Activated CD4-positive, alpha-beta T cell treated with anti-CD3 and anti-CD28 coated beads, Interleukin-2, amount 10 ng/mL, durations not matched to agents 24 days and 14 days (primary cell): ENCODE measurements at regions not wholly inside any gene's neighbourhood (a gene's known extent, or its start where the extent isn't known, plus 50 kb on each side); places are given as distances from the start of the nearest gene placed in this dataset.
"Not testable (repeated sequence)": the region's sequence is repeated elsewhere in the genome, so short reads cannot be mapped to it uniquely, and the experiment has no call there.

Experiments
- DNase-seq: peaks from one replicate; pipeline ENCODE4 v3.0.0; 2022
- H3K27ac Mint-ChIP-seq: one replicate; pipeline ENCODE4 v1.8.0; 2022; ENCODE audit warnings: mild to moderate bottlenecking, mixed read lengths
- H3K27me3 Mint-ChIP-seq: one replicate; pipeline ENCODE4 v1.8.0; 2022; ENCODE audit warnings: mixed read lengths
- H3K36me3 Mint-ChIP-seq: one replicate; pipeline ENCODE4 v1.8.0; 2022; ENCODE audit warnings: low read depth, mild to moderate bottlenecking, mixed read lengths
- H3K4me1 Mint-ChIP-seq: one replicate; pipeline ENCODE4 v1.8.0; 2021; ENCODE audit warnings: mixed read lengths
- H3K4me3 Mint-ChIP-seq: one replicate; pipeline ENCODE4 v1.8.0; 2022; ENCODE audit warnings: mild to moderate bottlenecking, moderate library complexity, mixed read lengths
- H3K9me3 Mint-ChIP-seq: one replicate; pipeline ENCODE4 v1.8.0; 2021; ENCODE audit warnings: mixed read lengths
- intact Hi-C: fragments of 100-400 bp; cut with micrococcal nuclease; formaldehyde crosslinking; loops from one replicate; pipeline ENCODE4 v1.15.1; 2023

- Mint-ChIP-seq H3K27me3 (no peaks in the 10 kb centered on the region), H3K9me3 (no peaks in the 10 kb centered on the region), H3K36me3 (no peaks in the 10 kb centered on the region), H3K27ac (no peak overlapping the region), H3K4me1 (no peaks in the 10 kb centered on the region), H3K4me3 (no peak overlapping the region)
- DNase-seq = no peak
- intact Hi-C loops = no loop called here
These were observed 361.6 kb upstream of the SULF2 start for GRCh38 chr20:48146877-48147276.

DNA sequence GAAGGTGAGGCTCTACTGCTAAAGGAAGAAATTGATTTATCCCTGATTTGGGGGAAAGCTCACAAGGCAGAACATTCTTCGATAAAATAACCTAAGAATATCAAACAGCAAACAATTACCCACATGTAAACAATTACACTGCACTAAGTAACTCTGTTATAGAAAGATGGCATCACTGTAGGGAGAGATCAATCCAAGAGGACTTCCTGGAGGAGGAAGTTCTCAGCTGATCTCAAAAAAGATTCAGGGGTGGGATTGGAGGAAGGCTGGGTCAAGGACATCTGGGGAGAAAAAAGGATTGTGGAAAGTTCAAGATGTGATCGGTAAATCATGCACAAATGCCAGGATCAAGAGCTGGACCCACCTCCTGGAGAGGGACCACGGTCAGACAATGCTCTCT, 361.0 kb upstream of the SULF2 start:
- H3K4me3 Mint-ChIP-seq = no peak overlapping the region
- H3K4me1 Mint-ChIP-seq = no peaks in the 10 kb centered on the region
- H3K36me3 Mint-ChIP-seq = no peaks in the 10 kb centered on the region
- no peaks in the 10 kb centered on the region for H3K27me3 Mint-ChIP-seq
- no peaks in the 10 kb centered on the region for H3K9me3 Mint-ChIP-seq
- intact Hi-C loops = no loop called here
- H3K27ac Mint-ChIP-seq = no peak overlapping the region
- DNase-seq = no peak

GRCh38 chr20:48143435-48144081, 358.3 kb upstream of the SULF2 start:
- H3K4me3 Mint-ChIP-seq = no peak overlapping the region
- H3K4me1 Mint-ChIP-seq = no peaks in the 10 kb centered on the region
- H3K27ac Mint-ChIP-seq = no peak overlapping the region
- intact Hi-C loops = no loop called here
- H3K27me3 Mint-ChIP-seq = no peaks in the 10 kb centered on the region
- no peaks in the 10 kb centered on the region for H3K9me3 Mint-ChIP-seq
- no peak for DNase-seq
- H3K36me3 Mint-ChIP-seq = no peaks in the 10 kb centered on the region

DNA sequence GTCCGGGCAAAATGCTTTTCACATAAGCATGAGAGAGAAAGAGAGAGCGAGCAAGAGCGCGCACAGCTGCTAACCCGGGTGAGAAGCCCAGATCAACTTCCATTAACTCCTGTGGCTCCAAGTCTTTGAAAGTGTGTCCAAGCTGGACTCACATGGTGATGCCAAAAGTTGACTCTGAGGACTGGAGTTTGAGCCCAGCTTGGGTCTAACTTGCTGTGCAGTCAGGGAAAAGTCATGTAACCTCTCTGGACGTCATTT, 357.2 kb upstream of the SULF2 start:
- H3K4me1 Mint-ChIP-seq = no peaks in the 10 kb centered on the region
- H3K27me3 Mint-ChIP-seq = no peaks in the 10 kb centered on the region
- no peaks in the 10 kb centered on the region for H3K9me3 Mint-ChIP-seq
- DNase-seq = no peak
- no peaks in the 10 kb centered on the region for H3K36me3 Mint-ChIP-seq
- no peak overlapping the region for H3K27ac Mint-ChIP-seq
- intact Hi-C loops = no loop called here
- no peak overlapping the region for H3K4me3 Mint-ChIP-seq

DNA sequence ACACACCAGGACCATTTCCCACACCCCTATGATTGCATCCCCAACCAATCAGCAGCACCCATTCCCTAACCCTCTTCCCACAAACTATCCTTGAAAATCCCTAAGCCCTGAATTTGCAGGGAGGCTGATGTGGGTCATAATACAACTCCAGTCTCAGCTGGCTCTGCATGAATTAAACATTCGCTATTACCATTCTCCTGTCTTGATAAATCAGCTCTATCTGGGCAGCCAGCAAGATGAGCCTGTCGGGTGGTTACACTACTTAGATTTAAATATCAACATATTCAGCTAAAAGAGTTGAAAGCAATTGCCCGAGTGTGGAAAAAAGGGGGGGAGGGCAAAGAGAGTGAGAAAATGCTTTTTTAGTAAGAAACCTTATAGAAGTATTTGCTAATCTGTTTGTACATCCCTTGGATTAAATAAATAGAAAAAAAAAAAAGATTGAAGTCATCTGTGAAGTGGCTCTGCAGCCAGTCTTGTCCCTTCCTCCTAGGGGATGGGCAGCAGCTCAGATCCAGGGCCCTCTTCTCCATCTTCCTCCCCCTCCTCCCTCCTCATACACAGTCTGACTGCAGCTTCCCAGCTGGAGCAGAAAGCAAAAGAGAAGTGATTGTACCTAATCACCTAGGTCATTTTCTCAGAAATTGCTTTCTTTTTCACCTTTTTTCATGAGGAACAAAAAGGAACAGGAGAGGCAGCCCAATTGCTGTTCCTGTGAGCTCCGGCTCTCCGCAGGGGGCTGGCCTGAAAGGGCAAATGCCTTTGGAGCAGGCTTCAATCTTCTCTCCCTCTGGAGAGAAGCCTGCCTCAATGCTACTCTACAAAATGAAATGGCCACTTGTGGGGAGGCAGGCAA, 356.6 kb upstream of the SULF2 start:
- no peak overlapping the region for H3K27ac Mint-ChIP-seq
- no peaks in the 10 kb centered on the region for H3K36me3 Mint-ChIP-seq
- H3K4me1 Mint-ChIP-seq = no peaks in the 10 kb centered on the region
- H3K9me3 Mint-ChIP-seq = no peaks in the 10 kb centered on the region
- H3K27me3 Mint-ChIP-seq = no peaks in the 10 kb centered on the region
- DNase-seq = no peak
- no peak overlapping the region for H3K4me3 Mint-ChIP-seq
- intact Hi-C loops = no loop called here

DNA sequence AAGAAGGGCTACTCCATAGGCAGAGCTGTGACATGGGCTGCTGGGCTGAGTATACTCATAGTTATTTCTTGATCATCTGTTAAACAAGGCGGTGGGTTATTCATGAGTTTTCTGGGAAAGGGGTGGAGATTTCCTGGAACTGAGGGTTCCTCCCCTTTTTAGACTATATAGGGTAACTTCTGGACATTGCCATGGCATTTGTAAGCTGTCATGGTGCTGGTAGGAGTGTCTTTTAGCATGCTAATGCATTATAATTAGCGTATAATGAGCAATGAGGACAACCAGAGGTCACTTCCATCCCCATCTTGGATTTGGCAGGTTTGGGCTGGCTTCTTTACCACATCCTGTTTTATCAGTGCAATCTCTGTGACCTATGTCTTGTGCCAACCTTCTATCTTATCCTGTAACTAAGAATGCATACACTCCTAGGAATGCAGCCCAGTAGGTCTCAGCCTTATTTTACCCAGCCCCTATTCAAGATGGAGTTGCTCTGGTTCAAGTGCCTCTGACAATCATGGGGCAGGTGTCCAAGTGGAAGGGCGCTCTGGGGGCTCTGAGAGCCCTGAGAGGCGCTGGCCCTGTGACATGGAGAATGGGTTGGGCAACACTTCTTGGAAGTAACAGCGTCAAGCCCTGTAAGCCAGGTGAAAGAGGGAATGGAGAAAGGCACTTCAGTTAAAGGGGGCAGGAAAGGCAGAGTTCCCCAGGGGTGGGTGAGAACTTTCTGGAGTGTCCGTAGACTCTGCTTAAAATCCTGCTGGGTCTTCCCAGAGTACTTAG, 354.2 kb upstream of the SULF2 start:
- Mint-ChIP-seq H3K27ac (no peak overlapping the region), H3K4me3 (no peak overlapping the region)
- intact Hi-C loops = no loop called here

DNA sequence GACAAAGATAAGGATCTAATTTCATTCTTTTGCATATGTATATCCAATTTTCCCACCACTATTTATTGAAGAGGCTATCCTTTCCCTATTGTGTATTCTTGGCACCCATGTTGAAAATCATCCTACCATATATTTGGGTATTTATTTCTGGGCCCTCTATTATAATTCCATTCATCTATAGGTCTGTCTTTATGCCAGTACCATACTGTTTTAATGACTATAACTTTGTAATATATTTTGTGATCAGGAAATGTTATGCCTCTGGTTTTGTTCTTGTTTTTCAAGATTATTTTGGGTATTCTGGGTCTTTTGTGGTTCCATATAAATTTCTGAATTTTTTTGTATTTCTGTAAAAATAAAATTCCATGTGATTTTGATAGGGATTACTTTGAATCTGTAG, 347.6 kb upstream of the SULF2 start:
- H3K4me3 Mint-ChIP-seq = no peak overlapping the region
- peaks cover 6% of the 10 kb centered on the region for H3K27me3 Mint-ChIP-seq
- H3K4me1 Mint-ChIP-seq = no peaks in the 10 kb centered on the region
- DNase-seq = no peak
- H3K27ac Mint-ChIP-seq = no peak overlapping the region
- H3K9me3 Mint-ChIP-seq = peaks cover 4% of the 10 kb centered on the region
- no peaks in the 10 kb centered on the region for H3K36me3 Mint-ChIP-seq
- intact Hi-C loops = no loop called here

More for the DNA sequence above, 354.2 kb upstream of the SULF2 start:
- no peaks in the 10 kb centered on the region for H3K36me3 Mint-ChIP-seq
- no peaks in the 10 kb centered on the region for H3K9me3 Mint-ChIP-seq
- H3K27me3 Mint-ChIP-seq = no peaks in the 10 kb centered on the region
- no peak for DNase-seq
- H3K4me1 Mint-ChIP-seq = no peaks in the 10 kb centered on the region

DNA sequence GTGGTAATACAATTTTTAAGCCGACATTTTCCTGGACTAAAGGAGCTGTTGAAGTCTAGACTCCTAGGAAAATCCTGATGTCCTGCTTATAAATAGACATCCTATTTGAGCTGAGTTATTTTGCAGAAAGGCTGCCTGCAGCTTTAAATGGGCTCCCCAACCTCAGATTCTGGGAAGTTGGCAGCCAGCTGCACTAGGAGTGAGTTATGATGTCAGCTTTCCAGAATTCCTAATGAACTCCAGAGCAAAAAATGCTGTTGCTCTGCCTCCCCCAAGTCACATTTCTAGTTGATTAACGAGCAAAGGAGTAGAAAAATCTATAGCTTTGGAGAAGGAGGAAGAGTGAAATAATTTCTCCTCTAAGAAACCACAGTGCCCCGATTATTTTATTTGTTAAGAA, 346.3 kb upstream of the SULF2 start:
- Mint-ChIP-seq H3K27me3 (peaks cover 6% of the 10 kb centered on the region), H3K9me3 (peaks cover 4% of the 10 kb centered on the region), H3K27ac (no peak overlapping the region), H3K4me1 (no peaks in the 10 kb centered on the region), H3K4me3 (no peak overlapping the region), H3K36me3 (no peaks in the 10 kb centered on the region)
- DNase-seq = no peak
- intact Hi-C loops = no loop called here

DNA sequence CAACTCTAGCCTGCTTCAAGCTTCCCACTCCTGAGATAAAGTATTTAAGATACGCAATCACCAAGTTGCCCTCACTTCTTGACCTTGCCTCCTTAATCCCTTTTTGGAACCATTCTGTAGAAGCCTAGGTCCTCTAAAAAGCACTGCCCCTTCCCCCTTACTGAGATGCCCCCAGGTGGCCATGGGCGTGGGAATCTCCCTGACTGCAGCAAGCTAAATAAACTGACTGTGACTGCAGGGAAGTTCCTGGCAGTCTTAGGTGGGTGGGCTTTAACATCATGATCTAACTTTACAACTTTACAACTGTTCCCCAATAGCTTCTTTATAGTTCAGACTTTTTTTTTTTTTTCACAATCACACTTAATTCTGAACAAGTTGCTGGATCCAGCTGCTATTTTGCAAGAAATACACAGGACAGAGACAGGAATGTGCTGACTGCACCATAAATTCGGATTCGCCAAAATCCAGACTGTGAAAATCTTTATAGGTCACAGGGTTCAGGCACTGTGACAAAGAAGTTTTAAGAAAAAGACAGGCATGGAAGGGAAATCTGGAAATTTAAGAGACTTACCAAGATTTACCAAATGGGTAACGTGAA, 344.2 kb upstream of the SULF2 start:
- Mint-ChIP-seq H3K27ac (no peak overlapping the region), H3K36me3 (no peaks in the 10 kb centered on the region), H3K9me3 (peaks cover 4% of the 10 kb centered on the region), H3K4me3 (no peak overlapping the region), H3K27me3 (peaks cover 6% of the 10 kb centered on the region), H3K4me1 (no peaks in the 10 kb centered on the region)
- DNase-seq = no peak
- intact Hi-C loops = no loop called here

- no peaks in the 10 kb centered on the region for H3K4me1 Mint-ChIP-seq
- H3K4me3 Mint-ChIP-seq = no peak overlapping the region
- H3K27me3 Mint-ChIP-seq = peaks cover 6% of the 10 kb centered on the region
These were observed 343.2 kb upstream of the SULF2 start for GRCh38 chr20:48128436-48128835.

GRCh38 chr20:48127964-48128363, 342.7 kb upstream of the SULF2 start:
- H3K4me3 Mint-ChIP-seq, H3K9me3 Mint-ChIP-seq, H3K4me1 Mint-ChIP-seq, H3K27ac Mint-ChIP-seq, H3K36me3 Mint-ChIP-seq, DNase-seq, intact Hi-C loops, H3K27me3 Mint-ChIP-seq: not testable (repeated sequence)

More at GRCh38 chr20:48128436-48128835, 343.2 kb upstream of the SULF2 start:
- intact Hi-C loops = no loop called here
- H3K9me3 Mint-ChIP-seq = peaks cover 4% of the 10 kb centered on the region
- DNase-seq = no peak
- no peak overlapping the region for H3K27ac Mint-ChIP-seq
- no peaks in the 10 kb centered on the region for H3K36me3 Mint-ChIP-seq

DNA sequence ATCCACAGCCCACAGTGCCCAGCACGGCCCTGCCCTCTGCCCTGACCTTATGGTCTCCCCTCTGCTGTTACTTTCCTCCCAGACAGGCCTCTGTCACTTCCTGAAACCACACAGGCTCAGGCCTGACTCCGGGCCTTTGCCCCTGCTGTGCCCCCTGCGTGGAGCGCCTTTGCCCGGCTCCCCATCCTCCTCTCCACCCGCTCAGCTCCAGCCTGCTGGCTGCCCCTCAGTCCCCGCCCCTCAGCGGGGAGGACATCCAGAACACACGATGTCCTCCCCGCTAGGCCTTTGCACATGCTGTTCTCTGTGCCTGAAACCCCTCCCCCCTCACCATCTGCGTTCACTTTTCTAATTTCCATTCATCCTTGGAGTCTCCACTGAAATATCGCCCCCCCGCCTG, 341.9 kb upstream of the SULF2 start:
- DNase-seq, H3K9me3 Mint-ChIP-seq, H3K4me3 Mint-ChIP-seq, H3K36me3 Mint-ChIP-seq, intact Hi-C loops, H3K27ac Mint-ChIP-seq, H3K27me3 Mint-ChIP-seq, H3K4me1 Mint-ChIP-seq: not testable (repeated sequence)

DNA sequence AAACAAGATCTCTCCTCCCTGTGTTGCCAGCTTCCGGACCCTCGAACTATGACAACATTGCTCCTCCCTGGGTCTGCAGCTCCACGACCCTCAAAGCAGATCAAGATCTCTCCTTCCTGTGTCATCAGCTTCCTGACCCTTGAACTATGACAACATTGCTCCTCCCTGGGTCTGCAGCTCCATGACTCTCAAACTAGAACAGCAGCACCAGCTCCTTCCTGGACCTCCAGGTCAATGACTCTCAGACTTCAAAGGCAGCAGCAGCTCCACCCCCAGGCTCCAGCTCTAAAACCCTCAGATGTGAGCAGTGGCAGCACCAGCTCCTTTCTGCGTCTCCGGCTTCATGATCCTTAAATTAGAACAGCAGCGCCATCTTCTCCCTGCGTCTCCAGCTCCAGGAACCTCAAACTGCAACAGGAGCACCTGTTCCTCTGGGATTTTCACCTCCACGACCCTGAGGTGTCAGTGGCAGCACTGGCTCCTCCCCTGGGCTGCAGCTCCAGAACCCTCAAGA, 341.0 kb upstream of the SULF2 start:
- H3K4me3 Mint-ChIP-seq = no peak overlapping the region
- no peaks in the 10 kb centered on the region for H3K27me3 Mint-ChIP-seq
- no peaks in the 10 kb centered on the region for H3K4me1 Mint-ChIP-seq
- no peak overlapping the region for H3K27ac Mint-ChIP-seq
- no peaks in the 10 kb centered on the region for H3K9me3 Mint-ChIP-seq
- intact Hi-C loops = no loop called here
- DNase-seq = no peak
- H3K36me3 Mint-ChIP-seq = no peaks in the 10 kb centered on the region

- intact Hi-C loops = no loop called here
These were observed 339.7 kb upstream of the SULF2 start for GRCh38 chr20:48124960-48125359.

More at GRCh38 chr20:48124960-48125359, 339.7 kb upstream of the SULF2 start:
- no peak overlapping the region for H3K4me3 Mint-ChIP-seq
- no peaks in the 10 kb centered on the region for H3K27me3 Mint-ChIP-seq
- H3K9me3 Mint-ChIP-seq = no peaks in the 10 kb centered on the region
- H3K36me3 Mint-ChIP-seq = no peaks in the 10 kb centered on the region
- no peaks in the 10 kb centered on the region for H3K4me1 Mint-ChIP-seq
- no peak overlapping the region for H3K27ac Mint-ChIP-seq
- no peak for DNase-seq
